Activated CD4-positive, alpha-beta T cell treated with anti-CD3 and anti-CD28 coated beads, Interleukin-2, amount 50 U/mL, for 16 hours (primary cell): ENCODE measurements at regions not wholly inside any gene's neighbourhood (a gene's known extent, or its start where the extent isn't known, plus 50 kb on each side); places are given as distances from the start of the nearest gene placed in this dataset.

Source experiments
- DNase-seq: peaks from one replicate; pipeline ENCODE4 v3.0.0-alpha.2; 2020

DNA sequence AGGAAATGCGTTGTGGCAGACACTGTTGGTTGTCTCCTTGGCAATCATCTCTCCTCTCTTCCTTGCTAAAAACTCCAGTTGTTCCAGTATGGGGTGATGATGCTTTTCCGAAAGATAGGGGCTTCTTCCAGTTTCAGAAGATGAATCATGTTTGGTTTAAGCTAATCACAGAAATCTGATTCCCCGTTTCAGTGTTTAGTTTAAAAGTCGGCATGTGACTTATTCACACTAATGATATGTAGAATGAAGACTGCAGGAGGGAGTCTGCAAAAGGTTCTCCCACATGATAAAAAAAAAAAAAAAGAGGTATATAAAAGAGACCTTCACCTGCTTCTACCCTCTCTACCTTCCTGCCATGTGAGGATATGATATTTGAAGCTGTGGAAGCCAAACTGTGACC lies 239.0 kb upstream of the SIX2 start:
- no peak for DNase-seq

DNA sequence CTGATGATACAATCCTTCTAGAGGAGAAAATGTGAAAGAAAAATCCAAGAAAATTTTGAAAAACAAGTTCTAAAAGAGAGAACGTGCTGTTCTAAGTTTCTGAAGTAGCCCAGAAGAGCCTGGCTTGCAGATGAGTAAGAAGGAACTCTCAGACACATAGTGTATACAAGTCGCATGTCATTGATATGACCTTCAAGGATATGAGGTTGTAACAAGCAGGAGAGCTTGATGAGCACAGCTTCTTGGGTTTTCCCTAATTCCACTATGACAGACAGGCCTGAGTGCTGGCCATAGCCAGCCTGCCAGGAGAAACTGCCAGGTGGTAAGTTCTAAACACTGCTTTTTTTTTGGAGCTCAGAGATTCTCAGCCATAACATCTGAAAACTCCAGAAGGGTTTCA lies 235.7 kb upstream of the SIX2 start:
- no peak for DNase-seq

GRCh38 chr2:45242161-45242741 lies 233.0 kb upstream of the SIX2 start:
- DNase-seq = no peak

GRCh38 chr2:45241061-45241561 lies 231.9 kb upstream of the SIX2 start:
- DNase-seq = no peak

DNA sequence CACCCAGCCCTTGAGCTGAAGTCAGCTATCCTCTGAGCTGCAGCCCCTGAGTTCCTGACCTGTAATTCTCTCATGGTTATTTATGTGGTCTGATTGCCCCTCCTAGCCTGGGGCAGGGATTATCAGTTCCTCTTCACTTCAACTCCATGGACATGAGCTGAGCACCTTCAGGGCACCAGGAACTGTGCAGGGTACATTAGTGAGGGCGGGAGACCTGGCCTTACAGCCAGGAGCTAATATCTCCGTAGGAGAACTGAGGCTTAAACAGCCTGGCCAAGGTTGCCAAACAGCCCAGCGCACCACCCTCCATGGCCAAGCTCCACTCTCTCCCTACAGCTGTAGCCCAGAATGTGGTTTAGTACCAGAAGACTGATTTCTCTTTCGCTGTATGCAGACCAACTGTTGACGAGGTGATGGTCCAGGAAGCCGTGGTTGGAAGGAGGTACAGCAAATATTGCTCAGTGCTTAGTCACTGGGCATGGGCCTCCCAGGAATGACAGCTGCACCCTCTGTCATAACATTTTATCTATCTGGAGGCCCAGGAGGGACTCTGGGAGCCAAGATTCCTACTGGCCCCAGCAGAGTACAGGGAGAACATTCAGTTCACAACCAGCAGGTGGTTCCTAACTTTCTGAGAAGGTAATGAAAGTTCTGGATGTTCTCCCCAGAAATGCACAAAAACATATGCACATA lies 228.7 kb upstream of the SIX2 start:
- no peak for DNase-seq

DNA sequence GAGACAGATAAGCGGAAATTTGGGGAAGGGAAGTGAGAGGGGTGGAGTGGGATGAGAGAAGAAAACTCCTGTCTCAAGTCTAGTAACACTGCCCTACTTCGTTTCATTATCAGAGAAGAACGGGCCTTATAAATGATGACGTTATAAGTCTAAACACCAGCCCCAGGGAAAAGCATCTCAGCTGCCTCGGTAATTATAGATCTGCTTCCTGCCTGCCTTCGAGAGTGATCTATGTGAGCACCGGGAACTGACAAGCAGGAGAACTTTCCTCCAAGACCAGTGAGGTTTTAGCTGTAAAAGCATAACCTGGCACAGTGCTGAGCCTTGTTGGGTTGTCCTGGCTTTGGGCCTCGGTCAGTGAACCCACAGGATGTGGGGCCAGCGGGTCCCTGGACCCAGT lies 227.9 kb upstream of the SIX2 start:
- no peak for DNase-seq

DNA sequence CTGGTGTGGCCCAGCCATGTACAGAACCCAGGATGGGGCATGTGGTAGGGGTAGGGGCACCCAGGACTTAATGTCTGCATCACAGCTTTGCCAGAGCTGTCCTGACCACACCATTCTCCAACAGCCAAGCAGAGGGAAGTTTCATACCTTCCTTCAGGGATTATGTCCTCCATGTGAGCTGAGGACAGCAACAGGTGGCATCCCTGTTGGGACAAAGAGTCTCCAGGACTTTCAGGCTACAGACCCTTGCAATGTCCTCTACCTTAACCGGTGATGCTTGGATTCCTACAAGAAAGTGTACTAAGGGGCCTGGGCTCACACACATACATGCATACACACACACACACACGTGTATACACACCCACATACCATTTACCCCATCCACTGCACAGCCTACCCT lies 227.0 kb upstream of the SIX2 start:
- no peak for DNase-seq

GRCh38 chr2:45233301-45233700 lies 224.0 kb upstream of the SIX2 start:
- DNase-seq = no peak

GRCh38 chr2:45232818-45233217 lies 223.6 kb upstream of the SIX2 start:
- no peak for DNase-seq

DNA sequence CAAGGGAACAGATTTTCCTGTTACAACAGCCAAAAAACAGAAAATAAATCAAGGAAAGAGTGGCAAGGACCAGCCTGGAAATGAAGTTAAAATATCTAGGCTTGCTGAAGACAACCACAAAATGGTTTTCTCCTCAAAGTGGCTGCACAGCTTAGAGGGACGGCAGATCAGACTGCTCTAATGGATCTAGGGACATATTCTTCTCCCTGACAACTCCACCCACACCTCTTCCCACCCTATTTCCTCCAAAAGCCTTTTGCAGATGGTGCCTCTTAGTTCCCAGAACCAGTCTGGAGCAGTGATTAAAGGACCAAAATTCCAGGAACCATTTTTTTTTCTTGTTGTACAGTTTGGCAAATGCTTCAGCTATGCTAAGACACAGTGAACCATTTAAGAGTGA lies 220.2 kb upstream of the SIX2 start:
- DNase-seq = no peak

GRCh38 chr2:45227347-45227746 lies 218.1 kb upstream of the SIX2 start:
- DNase-seq = no peak

- DNase-seq = no peak
Observed at GRCh38 chr2:45224993-45225380, 215.7 kb upstream of the SIX2 start.

- no peak for DNase-seq
Observed at GRCh38 chr2:45224321-45224992, 215.2 kb upstream of the SIX2 start.

DNA sequence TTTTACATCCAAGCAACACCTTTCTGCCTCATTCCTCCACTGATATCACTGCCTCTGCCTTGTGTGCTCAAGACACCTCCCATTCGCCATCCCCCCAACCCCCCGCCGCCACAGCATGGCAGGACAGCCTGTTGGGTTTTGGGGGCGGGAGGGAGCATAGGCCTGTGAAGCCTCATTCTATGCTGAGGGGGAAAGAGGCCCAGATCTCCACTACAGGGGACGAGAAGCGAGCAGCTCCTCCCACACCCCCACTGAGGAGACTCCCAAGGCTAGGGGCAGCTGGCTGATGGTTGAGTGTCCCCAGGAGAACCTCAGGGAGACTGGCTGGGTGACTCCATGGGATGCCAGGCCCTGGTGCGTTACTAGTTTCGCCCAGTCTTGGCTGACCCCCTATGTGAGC lies 214.3 kb upstream of the SIX2 start:
- no peak for DNase-seq

DNA sequence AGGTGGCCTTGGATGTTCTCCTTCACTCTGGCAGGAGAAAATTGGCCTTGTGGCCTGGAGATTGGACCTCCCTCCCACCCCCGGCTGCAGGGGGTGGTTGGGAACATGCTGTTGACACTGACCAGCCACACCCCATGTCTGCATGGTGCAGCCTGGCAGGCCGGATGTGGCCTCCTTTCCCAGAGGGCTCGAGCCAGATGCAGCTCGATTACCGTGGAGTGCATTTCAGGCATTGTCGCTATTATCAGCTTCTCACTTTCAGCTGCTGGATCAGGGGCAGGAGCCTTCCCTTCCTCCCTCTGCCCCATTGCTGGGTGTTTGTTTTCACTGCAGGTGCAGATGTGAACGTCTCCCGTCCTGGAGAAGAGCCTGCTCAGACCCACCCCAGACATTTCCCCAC lies 211.0 kb upstream of the SIX2 start:
- DNase-seq = no peak

GRCh38 chr2:45218931-45219339 lies 209.7 kb upstream of the SIX2 start:
- DNase-seq = no peak

DNA sequence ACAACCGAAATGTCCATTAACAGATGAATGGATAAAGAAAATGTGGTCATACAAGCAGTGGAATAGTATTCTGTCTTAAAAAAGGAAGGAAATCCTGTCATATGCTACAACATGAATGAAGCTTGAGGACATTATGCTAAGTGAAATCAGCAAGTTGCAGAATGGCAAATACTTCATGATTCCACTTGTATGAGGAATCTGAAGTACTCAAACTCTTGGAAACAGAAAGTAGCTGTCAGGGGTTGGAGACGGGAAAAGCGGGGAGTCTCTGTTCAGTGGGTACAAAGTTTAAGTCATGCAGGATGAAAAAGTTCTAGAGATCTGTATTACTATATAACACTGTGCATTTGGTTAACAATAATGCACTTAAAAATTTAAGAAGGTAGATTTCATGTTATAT lies 209.0 kb upstream of the SIX2 start:
- no peak for DNase-seq

DNA sequence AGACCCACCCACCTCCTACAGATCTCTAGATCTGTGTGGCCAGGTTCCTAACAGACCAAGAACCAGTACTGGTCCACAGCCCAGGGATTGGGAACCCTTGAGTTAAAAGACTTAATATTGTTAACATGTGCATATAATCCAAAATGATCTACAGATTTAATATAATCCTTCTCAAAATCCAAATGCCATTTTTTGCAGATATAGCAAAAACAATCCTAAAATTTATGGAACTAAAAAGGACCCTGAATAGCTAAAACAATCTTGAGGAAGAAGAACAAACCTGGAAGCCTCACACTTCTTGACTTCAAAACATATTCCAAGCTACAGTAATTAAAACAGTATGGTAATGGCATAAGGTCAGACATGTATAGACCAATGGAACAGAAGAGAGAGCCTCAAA lies 206.9 kb upstream of the SIX2 start:
- DNase-seq = no peak

DNA sequence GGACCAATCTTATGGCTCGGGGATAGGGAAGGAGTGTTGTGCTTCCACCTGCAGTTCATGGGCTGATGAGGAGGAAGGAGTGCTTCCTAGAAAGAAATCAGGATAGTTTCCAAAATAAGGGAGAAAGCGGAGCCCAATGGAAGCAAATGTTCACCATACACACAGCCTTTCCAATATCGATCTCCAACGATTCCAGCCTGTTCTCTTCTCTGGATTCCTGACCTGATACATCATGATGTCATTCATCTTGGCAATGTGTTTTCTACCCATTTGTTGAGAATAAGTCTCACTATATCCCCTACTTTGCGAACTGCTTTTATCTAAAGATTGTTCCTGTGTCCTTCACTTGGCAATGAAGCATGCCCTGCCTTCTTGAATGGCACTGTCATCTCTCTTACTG lies 205.3 kb upstream of the SIX2 start:
- no peak for DNase-seq

GRCh38 chr2:45212953-45213635 lies 203.8 kb upstream of the SIX2 start:
- DNase-seq = no peak

DNA sequence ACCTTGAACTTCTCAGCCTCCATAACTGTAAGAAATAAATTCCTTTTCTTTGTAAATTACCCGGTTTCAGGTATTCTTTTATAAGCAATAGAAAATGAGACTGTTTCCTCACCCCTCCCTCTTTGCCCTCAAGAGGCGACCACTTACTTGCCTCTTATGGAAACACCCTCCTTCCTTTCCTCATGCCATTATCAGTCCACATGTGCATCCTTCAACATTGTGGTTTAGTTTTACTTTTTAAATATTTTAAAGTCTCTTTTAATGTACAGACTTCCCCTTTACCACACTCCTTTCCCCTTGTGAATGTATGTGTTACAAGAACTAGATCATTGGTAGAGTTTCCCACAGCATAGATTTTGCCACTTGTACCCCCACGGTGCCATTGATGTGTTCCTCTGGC lies 202.4 kb upstream of the SIX2 start:
- DNase-seq = no peak

DNA sequence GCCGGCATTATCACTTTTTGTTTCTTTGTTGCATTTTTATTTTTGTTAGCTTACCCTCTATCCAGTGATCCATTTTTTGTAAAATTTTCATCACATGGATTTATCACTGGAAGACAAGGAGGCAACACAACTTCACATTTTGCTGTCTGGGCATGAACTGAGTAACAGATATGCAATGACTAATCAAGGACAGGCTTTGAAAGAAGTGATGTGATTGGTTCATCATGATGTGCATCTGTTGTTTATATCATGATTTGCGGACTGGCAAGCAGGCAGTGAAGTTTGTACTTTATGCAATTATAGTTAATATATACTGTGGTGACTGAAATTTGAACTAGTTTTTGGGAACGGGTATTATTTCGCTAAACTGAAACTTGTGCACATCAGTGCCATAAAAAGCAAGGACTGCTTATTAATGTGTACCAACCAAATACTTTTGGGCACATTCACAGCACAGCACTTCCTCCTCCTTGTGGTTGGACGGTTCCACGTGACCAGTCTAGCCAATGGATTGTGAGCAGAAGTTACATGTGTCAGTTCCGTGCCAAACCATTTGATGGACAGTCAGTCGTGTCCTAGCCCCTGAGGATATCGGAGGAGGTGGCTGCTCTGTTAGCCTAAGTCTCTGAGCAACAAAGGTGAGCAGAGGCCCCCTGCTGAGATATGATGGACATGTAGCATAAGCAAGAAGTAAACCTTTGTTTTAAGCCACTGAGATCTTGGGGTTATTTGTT lies 201.4 kb upstream of the SIX2 start:
- DNase-seq = no peak

- DNase-seq = no peak
Observed at GRCh38 chr2:45209875-45210274, 200.6 kb upstream of the SIX2 start.
